ENCODE measurements at regions not wholly inside any gene's neighbourhood (a gene's known extent, or its start where the extent isn't known, plus 50 kb on each side); places are given as distances from the start of the nearest gene placed in this dataset.
A peak's percentile ranks its signal among the peaks of the same experiment; 100 is the strongest.

- no peak overlapping the region for H3K4me3 ChIP-seq
- peak overlapping the region in 2 of 4 donors; percentile 26 to 51 for H3K27ac ChIP-seq
- H3K27me3 ChIP-seq = no peaks in the 10 kb centered on the region
- peaks cover 0 to 9% (median 0%) of the 10 kb centered on the region in 3 donors for H3K4me1 ChIP-seq
- intact Hi-C loops (cut with DNase I) = no loop called here
- 54 to 63% methylated on average over 5 of the region's 5 CpGs for WGBS, 2 donors
- no peaks in the 10 kb centered on the region for H3K36me3 ChIP-seq
- TF ChIP-seq CTCF (IDR thresholded peaks at IDR 0.05) = no peak
- no peak for TF ChIP-seq POLR2A (IDR thresholded peaks at IDR 0.05)
- DNase-seq = no peak
- no peaks in the 10 kb centered on the region for H3K9me3 ChIP-seq
Measured at GRCh38 chr12:19654650-19655376, 215.5 kb downstream of the AEBP2 start.

- no peaks in the 10 kb centered on the region for H3K27me3 ChIP-seq
- WGBS, 2 donors = 82 to 84% methylated on average over 3 of the region's 3 CpGs
- no peak overlapping the region for H3K27ac ChIP-seq
- DNase-seq = no peak
- intact Hi-C loops (cut with DNase I) = no loop called here
- H3K4me3 ChIP-seq = no peak overlapping the region
- H3K36me3 ChIP-seq = no peaks in the 10 kb centered on the region
- H3K9me3 ChIP-seq = no peaks in the 10 kb centered on the region
- TF ChIP-seq CTCF (IDR thresholded peaks at IDR 0.05) = no peak
- TF ChIP-seq POLR2A (IDR thresholded peaks at IDR 0.05) = no peak
- peaks cover 0 to 9% (median 0%) of the 10 kb centered on the region in 3 donors for H3K4me1 ChIP-seq
Measured at GRCh38 chr12:19657118-19657731, 217.9 kb downstream of the AEBP2 start.

- Histone ChIP-seq H3K4me1 (peaks cover 0 to 9% (median 0%) of the 10 kb centered on the region in 3 donors), H3K4me3 (no peak overlapping the region), H3K36me3 (no peaks in the 10 kb centered on the region), H3K27me3 (no peaks in the 10 kb centered on the region), H3K27ac (no peak overlapping the region), H3K9me3 (no peaks in the 10 kb centered on the region)
- TF ChIP-seq POLR2A (IDR thresholded peaks at IDR 0.05) (no peak), CTCF (IDR thresholded peaks at IDR 0.05) (no peak)
- intact Hi-C loops (cut with DNase I) = no loop called here
- 89 to 97% methylated on average over 2 of the region's 2 CpGs for WGBS, 2 donors
- DNase-seq = no peak
Measured at GRCh38 chr12:19657732-19658130, 218.4 kb downstream of the AEBP2 start.

- Histone ChIP-seq H3K4me3 (no peak overlapping the region), H3K27ac (no peak overlapping the region), H3K9me3 (no peaks in the 10 kb centered on the region), H3K36me3 (no peaks in the 10 kb centered on the region), H3K27me3 (no peaks in the 10 kb centered on the region), H3K4me1 (peaks cover 0 to 9% (median 0%) of the 10 kb centered on the region in 3 donors)
- TF ChIP-seq CTCF (IDR thresholded peaks at IDR 0.05) (no peak), POLR2A (IDR thresholded peaks at IDR 0.05) (no peak)
- intact Hi-C loops (cut with DNase I) = no loop called here
- DNase-seq = no peak
- 93 to 97% methylated on average over 2 of the region's 2 CpGs for WGBS, 2 donors
Measured at GRCh38 chr12:19659086-19659485, 219.8 kb downstream of the AEBP2 start.

- H3K27ac ChIP-seq = no peak overlapping the region
- no peak for DNase-seq
- peaks cover 0 to 10% (median 0%) of the 10 kb centered on the region in 3 donors for H3K4me1 ChIP-seq
- 80 to 88% methylated on average over 2 of the region's 2 CpGs for WGBS, 2 donors
- no peaks in the 10 kb centered on the region for H3K9me3 ChIP-seq
- intact Hi-C loops (cut with DNase I) = no loop called here
- no peaks in the 10 kb centered on the region for H3K36me3 ChIP-seq
- H3K27me3 ChIP-seq = no peaks in the 10 kb centered on the region
- no peak for TF ChIP-seq POLR2A (IDR thresholded peaks at IDR 0.05)
- no peak for TF ChIP-seq CTCF (IDR thresholded peaks at IDR 0.05)
- H3K4me3 ChIP-seq = no peak overlapping the region
Measured at GRCh38 chr12:19659501-19659900, 220.2 kb downstream of the AEBP2 start.
